HEK293 (cell line): ENCODE measurements at regions not wholly inside any gene's neighbourhood (a gene's known extent, or its start where the extent isn't known, plus 50 kb on each side); places are given as distances from the start of the nearest gene placed in this dataset.

Source experiments
- CTCF ChIA-PET: fragments of 350-600 bp; formaldehyde crosslinking; extraction: SDS; loops from one replicate; lab custom pipeline; 2021; ENCODE audit warnings: antibody characterized with exemption; lab: Yijun Ruan, JAX
- POLR2A ChIA-PET: fragments of 300-600 bp; formaldehyde crosslinking; extraction: SDS; loops from one replicate; lab custom pipeline; 2020; ENCODE audit warnings: antibody characterized with exemption, inconsistent platforms; lab: Yijun Ruan, JAX
- H3K27ac ChIP-seq: fragments of 200-500 bp; sonication (Bioruptor generic); 2 replicates; pipeline ENCODE4 v1.5.1; 2014; ENCODE audit warnings: low read depth, low read length, control low read depth, inconsistent platforms; ENCODE audit errors: extremely low read depth
- H3K36me3 ChIP-seq, 2 experiments: fragments of 200-500 bp in 1 of 2; sonication (Bioruptor generic) in 1 of 2; 1 replicate in 1 of 2; 2 replicates in 1 of 2; pipeline ENCODE4 v1.5.1; 2014 to 2017; ENCODE audit warnings: inconsistent platforms in 2 of 2, low read length in 2 of 2; ENCODE audit not compliant: control insufficient read depth in 2 of 2, insufficient read depth in 1 of 2
- H3K4me1 ChIP-seq: fragments of 200-500 bp; sonication (Bioruptor generic); 2 replicates; pipeline ENCODE4 v1.5.1; 2014; ENCODE audit warnings: mild to moderate bottlenecking, low read length, inconsistent platforms; ENCODE audit not compliant: control insufficient read depth, insufficient read depth
- H3K4me3 ChIP-seq: 2 replicates; pipeline ENCODE4 v1.5.1; 2011; ENCODE audit warnings: low read depth, mild to moderate bottlenecking, control low read depth, low read length, moderate library complexity
- H3K9me3 ChIP-seq: fragments of 200-500 bp; sonication (Bioruptor generic); 2 replicates; pipeline ENCODE4 v1.5.1; 2014; ENCODE audit warnings: low read depth, low read length, inconsistent platforms; ENCODE audit not compliant: control insufficient read depth, insufficient read depth
- FEZF1 ChIP-seq: fragments of 450-650 bp; formaldehyde crosslinking; IDR thresholded peaks from 2 replicates; pipeline ENCODE4 v1.5.1; 2016; ENCODE audit warnings: missing biosample characterization, missing genetic modification characterization
- HOXA7 ChIP-seq: sonication (generic); formaldehyde crosslinking; IDR thresholded peaks from 2 replicates; pipeline ENCODE4 v1.8.1; 2022; ENCODE audit warnings: missing genetic modification reagents, borderline replicate concordance
- KLF10 ChIP-seq: fragments of 450-650 bp; IDR thresholded peaks from 2 replicates; pipeline ENCODE4 v1.5.1; 2018; ENCODE audit warnings: missing biosample characterization, mild to moderate bottlenecking, missing genetic modification characterization
- SALL2 ChIP-seq: fragments of 450-650 bp; formaldehyde crosslinking; IDR thresholded peaks from 2 replicates; pipeline ENCODE4 v1.5.0; 2017; ENCODE audit warnings: missing biosample characterization, mild to moderate bottlenecking, missing genetic modification characterization, borderline replicate concordance
- ZNF112 ChIP-seq: fragments of 450-650 bp; formaldehyde crosslinking; IDR thresholded peaks from 2 replicates; pipeline ENCODE4 v1.5.0; 2017; ENCODE audit warnings: missing biosample characterization, missing genetic modification characterization
- ZNF133 ChIP-seq: fragments of 450-650 bp; formaldehyde crosslinking; IDR thresholded peaks from 2 replicates; pipeline ENCODE4 v1.5.1; 2016; ENCODE audit warnings: missing biosample characterization, missing genetic modification characterization
- ZNF138 ChIP-seq: fragments of 450-650 bp; formaldehyde crosslinking; IDR thresholded peaks from 2 replicates; pipeline ENCODE4 v1.5.1; 2016; ENCODE audit warnings: missing biosample characterization, missing genetic modification characterization, borderline replicate concordance
- ZNF146 ChIP-seq: fragments of 450-650 bp; formaldehyde crosslinking; IDR thresholded peaks from 2 replicates; pipeline ENCODE4 v1.5.1; 2016; ENCODE audit warnings: missing biosample characterization, missing genetic modification characterization
- ZNF174 ChIP-seq: fragments of 450-650 bp; formaldehyde crosslinking; IDR thresholded peaks from 2 replicates; pipeline ENCODE4 v1.5.0; 2017; ENCODE audit warnings: missing biosample characterization, mild to moderate bottlenecking, missing genetic modification characterization
- ZNF211 ChIP-seq: fragments of 450-650 bp; formaldehyde crosslinking; IDR thresholded peaks from 2 replicates; pipeline ENCODE4 v1.5.1; 2016; ENCODE audit warnings: low read depth, missing biosample characterization, missing genetic modification characterization
- ZNF354C ChIP-seq: fragments of 450-650 bp; formaldehyde crosslinking; IDR thresholded peaks from 2 replicates; pipeline ENCODE4 v1.5.1; 2016; ENCODE audit warnings: missing biosample characterization, missing genetic modification characterization, low read depth, borderline replicate concordance
- ZNF423 ChIP-seq: fragments of 450-650 bp; formaldehyde crosslinking; IDR thresholded peaks from 2 replicates; pipeline ENCODE4 v1.5.1; 2016; ENCODE audit warnings: missing biosample characterization, missing genetic modification characterization
- ZNF521 ChIP-seq: fragments of 450-650 bp; formaldehyde crosslinking; IDR thresholded peaks from 2 replicates; pipeline ENCODE4 v1.5.1; 2017; ENCODE audit warnings: missing biosample characterization, mild to moderate bottlenecking, missing genetic modification characterization
- ZNF530 ChIP-seq: fragments of 450-650 bp; formaldehyde crosslinking; IDR thresholded peaks from 2 replicates; pipeline ENCODE4 v1.5.1; 2016; ENCODE audit warnings: low read depth, missing biosample characterization, missing genetic modification characterization
- ZNF544 ChIP-seq: fragments of 450-650 bp; formaldehyde crosslinking; IDR thresholded peaks from 2 replicates; pipeline ENCODE4 v1.5.0; 2017; ENCODE audit warnings: missing biosample characterization, missing genetic modification characterization
- ZNF555 ChIP-seq: fragments of 450-650 bp; formaldehyde crosslinking; conservative IDR thresholded peaks from 2 replicates; pipeline ENCODE4 v1.5.1; 2017; ENCODE audit warnings: missing biosample characterization, mild to moderate bottlenecking, missing genetic modification characterization, inconsistent platforms
- ZNF660 ChIP-seq: fragments of 450-650 bp; IDR thresholded peaks from 2 replicates; pipeline ENCODE4 v1.5.1; 2018; ENCODE audit warnings: missing biosample characterization, mild to moderate bottlenecking, missing genetic modification characterization
- ZNF664 ChIP-seq: fragments of 450-650 bp; formaldehyde crosslinking; IDR thresholded peaks from 2 replicates; pipeline ENCODE4 v1.5.1; 2016; ENCODE audit warnings: missing biosample characterization, missing genetic modification characterization
- TF ChIP-seq, protein P1 (sequence below): fragments of 450-650 bp; formaldehyde crosslinking; IDR thresholded peaks from 2 replicates; pipeline ENCODE4 v1.5.1; 2016; ENCODE audit warnings: missing biosample characterization, missing genetic modification characterization, borderline replicate concordance
- TF ChIP-seq, protein P2 (sequence below): fragments of 450-650 bp; formaldehyde crosslinking; IDR thresholded peaks from 2 replicates; pipeline ENCODE4 v1.5.1; 2016; ENCODE audit warnings: missing biosample characterization, missing genetic modification characterization
- TF ChIP-seq, protein P3 (sequence below): sonication (generic); formaldehyde crosslinking; IDR thresholded peaks from 2 replicates; pipeline ENCODE4 v1.8.1; 2022; ENCODE audit warnings: mild to moderate bottlenecking, moderate library complexity, missing genetic modification reagents
- TF ChIP-seq, protein P4 (sequence below): fragments of 450-650 bp; formaldehyde crosslinking; IDR thresholded peaks from 2 replicates; pipeline ENCODE4 v1.5.1; 2016; ENCODE audit warnings: missing biosample characterization, missing genetic modification characterization
- TF ChIP-seq, protein P5 (sequence below): fragments of 450-650 bp; formaldehyde crosslinking; IDR thresholded peaks from 2 replicates; pipeline ENCODE4 v1.5.1; 2017; ENCODE audit warnings: missing biosample characterization, missing genetic modification characterization

DNA sequence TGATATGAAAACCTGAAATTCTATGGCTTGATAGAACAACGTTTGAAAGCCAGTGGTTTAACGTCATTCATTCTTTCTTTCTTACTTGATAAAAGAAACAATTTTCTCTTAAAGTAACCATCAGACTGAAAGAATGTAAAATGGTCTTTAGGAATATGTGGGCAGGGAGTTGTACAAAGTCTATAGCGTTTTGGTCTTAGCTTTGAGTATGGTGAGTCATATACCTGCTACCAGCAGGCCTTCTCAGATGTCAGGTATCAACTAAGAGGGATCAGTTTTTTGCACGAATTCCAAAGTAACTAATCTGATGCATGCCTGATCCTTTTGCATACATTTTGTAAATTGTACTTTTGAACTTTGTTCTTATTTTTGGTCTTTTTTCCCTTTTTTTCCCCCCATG is 101.5 kb upstream of the DSEL start (continued):
- TF ChIP-seq, protein P1, sequence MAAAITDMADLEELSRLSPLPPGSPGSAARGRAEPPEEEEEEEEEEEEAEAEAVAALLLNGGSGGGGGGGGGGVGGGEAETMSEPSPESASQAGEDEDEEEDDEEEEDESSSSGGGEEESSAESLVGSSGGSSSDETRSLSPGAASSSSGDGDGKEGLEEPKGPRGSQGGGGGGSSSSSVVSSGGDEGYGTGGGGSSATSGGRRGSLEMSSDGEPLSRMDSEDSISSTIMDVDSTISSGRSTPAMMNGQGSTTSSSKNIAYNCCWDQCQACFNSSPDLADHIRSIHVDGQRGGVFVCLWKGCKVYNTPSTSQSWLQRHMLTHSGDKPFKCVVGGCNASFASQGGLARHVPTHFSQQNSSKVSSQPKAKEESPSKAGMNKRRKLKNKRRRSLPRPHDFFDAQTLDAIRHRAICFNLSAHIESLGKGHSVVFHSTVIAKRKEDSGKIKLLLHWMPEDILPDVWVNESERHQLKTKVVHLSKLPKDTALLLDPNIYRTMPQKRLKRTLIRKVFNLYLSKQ: no peak

DNA sequence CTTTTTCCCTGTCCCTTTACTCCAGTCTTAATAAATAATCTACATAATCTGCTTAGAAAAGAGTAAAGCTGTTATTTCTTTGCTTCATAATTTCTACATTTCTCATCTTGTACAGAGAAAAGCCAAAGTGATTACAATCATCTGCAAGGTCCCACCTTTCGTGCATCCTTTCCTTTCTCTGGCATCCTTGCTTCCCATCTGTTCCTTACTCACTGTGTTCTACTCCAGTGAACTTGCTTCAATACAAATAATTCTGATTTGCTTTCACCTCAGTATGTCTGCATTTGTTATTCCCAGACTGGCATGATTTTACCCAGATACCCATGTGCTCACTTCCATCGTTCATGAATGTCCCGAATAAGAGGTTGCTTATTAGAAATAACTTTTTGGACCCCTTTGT is 99.4 kb upstream of the DSEL start:
- Histone ChIP-seq H3K27ac (no peak overlapping the region), H3K36me3 (no peaks in the 10 kb centered on the region), H3K9me3 (no peaks in the 10 kb centered on the region), H3K4me3 (no peak overlapping the region), H3K4me1 (no peaks in the 10 kb centered on the region)
- CTCF ChIA-PET: no interaction called here
- TF ChIP-seq, protein P2, sequence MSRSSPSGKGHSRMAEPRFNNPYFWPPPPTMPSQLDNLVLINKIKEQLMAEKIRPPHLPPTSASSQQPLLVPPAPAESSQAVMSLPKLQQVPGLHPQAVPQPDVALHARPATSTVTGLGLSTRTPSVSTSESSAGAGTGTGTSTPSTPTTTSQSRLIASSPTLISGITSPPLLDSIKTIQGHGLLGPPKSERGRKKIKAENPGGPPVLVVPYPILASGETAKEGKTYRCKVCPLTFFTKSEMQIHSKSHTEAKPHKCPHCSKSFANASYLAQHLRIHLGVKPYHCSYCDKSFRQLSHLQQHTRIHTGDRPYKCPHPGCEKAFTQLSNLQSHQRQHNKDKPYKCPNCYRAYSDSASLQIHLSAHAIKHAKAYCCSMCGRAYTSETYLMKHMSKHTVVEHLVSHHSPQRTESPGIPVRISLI (tag by site-specific recombination): no peak
- TF ChIP-seq, protein P3, sequence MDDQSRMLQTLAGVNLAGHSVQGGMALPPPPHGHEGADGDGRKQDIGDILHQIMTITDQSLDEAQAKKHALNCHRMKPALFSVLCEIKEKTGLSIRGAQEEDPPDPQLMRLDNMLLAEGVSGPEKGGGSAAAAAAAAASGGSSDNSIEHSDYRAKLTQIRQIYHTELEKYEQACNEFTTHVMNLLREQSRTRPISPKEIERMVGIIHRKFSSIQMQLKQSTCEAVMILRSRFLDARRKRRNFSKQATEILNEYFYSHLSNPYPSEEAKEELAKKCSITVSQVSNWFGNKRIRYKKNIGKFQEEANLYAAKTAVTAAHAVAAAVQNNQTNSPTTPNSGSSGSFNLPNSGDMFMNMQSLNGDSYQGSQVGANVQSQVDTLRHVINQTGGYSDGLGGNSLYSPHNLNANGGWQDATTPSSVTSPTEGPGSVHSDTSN (CRISPR knock-in tag): no peak
- TF ChIP-seq ZNF138 (tag by site-specific recombination) (no peak), ZNF112 (tag by site-specific recombination) (no peak), HOXA7 (no peak)
- POLR2A ChIA-PET: no interaction called here

DNA sequence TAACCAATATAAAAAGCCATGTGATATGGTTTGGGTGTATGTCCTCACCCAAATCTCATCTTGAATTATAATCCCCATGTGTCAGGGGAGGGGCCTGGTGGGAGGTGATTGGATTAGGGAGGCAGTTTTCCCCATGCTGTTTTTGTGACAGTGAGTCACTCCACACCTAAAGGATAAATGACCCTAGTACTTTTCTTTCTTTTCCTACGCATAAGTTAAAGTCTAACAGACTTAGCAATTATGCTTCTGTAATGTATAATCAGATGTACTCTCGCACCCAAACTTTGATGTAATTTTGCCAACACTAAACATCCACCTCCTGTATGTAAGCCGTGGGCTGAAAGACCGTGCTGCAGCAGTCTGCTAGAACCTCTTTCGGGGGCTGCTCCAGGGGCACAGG is 97.2 kb upstream of the DSEL start:
- no peak overlapping the region for H3K4me3 ChIP-seq
- ChIA-PET POLR2A (no interaction called here), CTCF (interaction anchor here (0.6 kb wide), 1 partner anchor 441 kb away, joined by 3 read pairs; no protein-coding TSS in a partner anchor)
- no peaks in the 10 kb centered on the region for H3K4me1 ChIP-seq
- no peak for TF ChIP-seq ZNF133 (tag by site-specific recombination)
- TF ChIP-seq SALL2 (tag by site-specific recombination): no peak
- TF ChIP-seq ZNF664 (tag by site-specific recombination): no peak
- TF ChIP-seq ZNF174: no peak
- TF ChIP-seq, protein P4, sequence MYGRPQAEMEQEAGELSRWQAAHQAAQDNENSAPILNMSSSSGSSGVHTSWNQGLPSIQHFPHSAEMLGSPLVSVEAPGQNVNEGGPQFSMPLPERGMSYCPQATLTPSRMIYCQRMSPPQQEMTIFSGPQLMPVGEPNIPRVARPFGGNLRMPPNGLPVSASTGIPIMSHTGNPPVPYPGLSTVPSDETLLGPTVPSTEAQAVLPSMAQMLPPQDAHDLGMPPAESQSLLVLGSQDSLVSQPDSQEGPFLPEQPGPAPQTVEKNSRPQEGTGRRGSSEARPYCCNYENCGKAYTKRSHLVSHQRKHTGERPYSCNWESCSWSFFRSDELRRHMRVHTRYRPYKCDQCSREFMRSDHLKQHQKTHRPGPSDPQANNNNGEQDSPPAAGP: no peak
- H3K9me3 ChIP-seq: no peaks in the 10 kb centered on the region
- H3K27ac ChIP-seq: no peak overlapping the region
- H3K36me3 ChIP-seq: no peaks in the 10 kb centered on the region

DNA sequence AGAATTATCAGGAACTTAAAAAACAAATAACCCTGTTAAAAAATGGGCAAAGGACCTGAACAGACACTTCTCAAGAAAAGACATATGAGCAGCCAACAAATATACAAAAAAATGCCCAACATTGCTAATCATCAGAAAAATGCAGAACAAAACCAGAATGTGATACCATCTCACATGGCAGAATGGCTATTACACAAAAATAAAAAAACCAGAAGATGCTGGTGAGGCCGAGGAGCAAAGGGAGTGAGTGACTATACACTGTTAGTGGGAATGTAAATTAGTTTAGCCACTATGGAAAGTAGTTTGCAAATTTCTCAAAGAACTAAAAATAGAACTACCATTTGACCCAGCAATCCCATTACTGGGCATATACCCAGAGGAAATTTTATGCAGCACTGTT is 95.8 kb upstream of the DSEL start:
- H3K9me3 ChIP-seq: no peaks in the 10 kb centered on the region
- POLR2A ChIA-PET: no interaction called here
- no peaks in the 10 kb centered on the region for H3K36me3 ChIP-seq
- CTCF ChIA-PET: interaction anchor here (0.6 kb wide), 1 partner anchor 10 kb away, joined by 3 read pairs; no protein-coding TSS in a partner anchor
- no peak overlapping the region for H3K27ac ChIP-seq
- no peaks in the 10 kb centered on the region for H3K4me1 ChIP-seq
- H3K4me3 ChIP-seq: no peak overlapping the region
- TF ChIP-seq ZNF146 (tag by site-specific recombination) (no peak), ZNF530 (tag by site-specific recombination) (no peak), ZNF423 (tag by site-specific recombination) (no peak), ZNF521 (tag by site-specific recombination) (no peak), ZNF354C (tag by site-specific recombination) (no peak), ZNF660 (tag by site-specific recombination) (no peak), ZNF211 (tag by site-specific recombination) (no peak), FEZF1 (no peak), ZNF544 (tag by site-specific recombination) (no peak), KLF10 (no peak), ZNF555 (tag by site-specific recombination) (no peak)
- TF ChIP-seq, protein P1: no peak
- TF ChIP-seq, protein P5, sequence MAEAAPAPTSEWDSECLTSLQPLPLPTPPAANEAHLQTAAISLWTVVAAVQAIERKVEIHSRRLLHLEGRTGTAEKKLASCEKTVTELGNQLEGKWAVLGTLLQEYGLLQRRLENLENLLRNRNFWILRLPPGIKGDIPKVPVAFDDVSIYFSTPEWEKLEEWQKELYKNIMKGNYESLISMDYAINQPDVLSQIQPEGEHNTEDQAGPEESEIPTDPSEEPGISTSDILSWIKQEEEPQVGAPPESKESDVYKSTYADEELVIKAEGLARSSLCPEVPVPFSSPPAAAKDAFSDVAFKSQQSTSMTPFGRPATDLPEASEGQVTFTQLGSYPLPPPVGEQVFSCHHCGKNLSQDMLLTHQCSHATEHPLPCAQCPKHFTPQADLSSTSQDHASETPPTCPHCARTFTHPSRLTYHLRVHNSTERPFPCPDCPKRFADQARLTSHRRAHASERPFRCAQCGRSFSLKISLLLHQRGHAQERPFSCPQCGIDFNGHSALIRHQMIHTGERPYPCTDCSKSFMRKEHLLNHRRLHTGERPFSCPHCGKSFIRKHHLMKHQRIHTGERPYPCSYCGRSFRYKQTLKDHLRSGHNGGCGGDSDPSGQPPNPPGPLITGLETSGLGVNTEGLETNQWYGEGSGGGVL: no peak
